Kidney tubule cell (primary cell): ENCODE measurements at regions not wholly inside any gene's neighbourhood (a gene's known extent, or its start where the extent isn't known, plus 50 kb on each side); places are given as distances from the start of the nearest gene placed in this dataset.
"Not testable (repeated sequence)": the region's sequence is repeated elsewhere in the genome, so short reads cannot be mapped to it uniquely, and the experiment has no call there.

ENCODE experiments used
- DNase-seq: peaks from one replicate; pipeline ENCODE4 v3.0.0-alpha.2; 2018; ENCODE audit warnings: low spot score

GRCh38 chr4:158051401-158052235 lies 121.2 kb downstream of the GASK1B start:
- peak; percentile 38 for DNase-seq

DNA sequence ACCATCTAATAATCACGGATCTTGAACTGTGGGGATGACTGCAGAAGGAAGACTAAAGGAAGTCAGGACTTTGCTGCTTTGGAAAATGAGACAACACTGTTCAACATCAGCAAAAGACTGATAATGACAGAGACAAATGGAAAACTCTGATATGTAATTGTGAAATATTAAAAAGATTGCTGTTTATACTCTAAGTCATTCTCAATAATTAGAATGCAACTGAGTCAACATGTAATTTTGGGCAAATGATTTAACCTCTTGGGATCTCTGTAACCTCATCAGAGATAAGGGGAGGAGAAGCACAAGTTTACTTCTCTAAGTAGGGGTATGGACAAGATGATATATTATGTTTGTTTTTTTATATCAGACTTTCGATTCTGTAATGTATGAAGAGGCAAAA lies 121.9 kb downstream of the GASK1B start:
- DNase-seq: no peak

DNA sequence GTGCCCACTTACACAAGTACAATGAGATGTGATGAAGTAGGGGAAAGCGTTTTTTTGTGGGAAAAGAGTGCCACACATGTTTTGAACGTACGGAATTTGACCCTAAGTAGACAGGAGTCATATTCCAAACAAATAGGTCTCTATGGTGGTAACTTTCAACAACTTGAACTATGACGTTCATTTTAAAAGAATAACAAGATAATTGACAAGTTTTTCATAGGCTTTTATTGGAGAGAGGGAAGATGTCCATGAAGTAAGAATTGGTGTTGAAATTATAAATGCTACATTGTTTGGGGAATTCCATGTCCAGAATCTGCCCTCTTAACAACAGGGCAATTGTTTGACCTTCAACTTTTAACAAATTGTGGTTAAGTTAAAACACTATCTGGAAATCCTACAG lies 126.5 kb downstream of the GASK1B start:
- DNase-seq: no peak

GRCh38 chr4:158043971-158044618 lies 128.7 kb downstream of the GASK1B start:
- DNase-seq: no peak

- no peak for DNase-seq
These were observed 130.2 kb downstream of the GASK1B start for GRCh38 chr4:158042591-158043030.

GRCh38 chr4:158038718-158039117 lies 134.1 kb downstream of the GASK1B start:
- no peak for DNase-seq

DNA sequence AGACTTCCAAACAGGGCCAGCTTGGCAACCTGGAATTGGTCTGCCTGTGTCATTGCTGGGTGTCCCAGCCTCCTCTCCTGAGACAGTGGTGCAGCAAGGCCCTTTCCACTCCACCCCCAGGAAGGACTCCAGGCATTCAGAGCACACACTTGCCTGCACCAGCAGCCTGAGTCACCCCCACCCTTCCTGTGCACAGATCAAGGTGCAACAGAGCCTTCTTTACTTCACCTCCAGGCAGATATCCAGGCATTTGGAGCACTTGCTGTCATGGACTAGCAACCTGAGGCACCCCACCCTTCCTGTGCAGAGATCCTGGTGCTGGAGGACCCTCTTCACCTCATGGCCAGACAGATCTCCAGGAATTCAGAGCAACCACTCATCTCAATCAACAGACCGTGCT lies 135.8 kb downstream of the GASK1B start:
- DNase-seq: peak; percentile 58

DNA sequence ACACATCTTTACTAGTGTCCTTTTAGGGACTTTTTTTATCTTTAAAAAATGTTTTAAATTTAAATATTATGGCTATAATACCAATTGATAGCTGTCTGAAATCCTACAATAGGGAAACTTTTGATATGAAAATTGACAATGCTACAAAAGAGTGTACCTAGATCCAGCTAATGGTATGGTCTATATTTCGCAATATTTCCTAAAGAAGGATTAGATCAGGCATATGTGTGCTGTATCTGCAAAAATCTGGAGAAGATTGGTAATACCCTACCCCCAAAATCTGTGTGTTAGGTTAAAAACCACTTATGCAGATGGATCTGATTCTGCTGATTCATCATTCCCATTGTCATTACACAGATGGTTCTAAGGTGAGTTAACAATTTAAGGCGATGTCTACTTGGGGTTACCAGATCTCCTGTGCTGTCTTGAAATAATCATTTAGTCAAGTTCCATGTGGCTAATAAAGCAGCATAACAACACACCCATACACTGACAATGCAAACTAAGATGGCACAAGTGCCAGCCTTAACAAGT lies 137.1 kb downstream of the GASK1B start:
- DNase-seq: peak; percentile 2

GRCh38 chr4:158033416-158034120 lies 139.3 kb downstream of the GASK1B start:
- DNase-seq: peak; percentile 87

- DNase-seq: no peak
These were observed 140.0 kb downstream of the GASK1B start for GRCh38 chr4:158032733-158033415.

GRCh38 chr4:158028381-158028780 lies 144.4 kb downstream of the GASK1B start:
- DNase-seq: not testable (repeated sequence)

GRCh38 chr4:158025131-158025530 lies 147.7 kb downstream of the GASK1B start:
- peak; percentile 94 for DNase-seq

DNA sequence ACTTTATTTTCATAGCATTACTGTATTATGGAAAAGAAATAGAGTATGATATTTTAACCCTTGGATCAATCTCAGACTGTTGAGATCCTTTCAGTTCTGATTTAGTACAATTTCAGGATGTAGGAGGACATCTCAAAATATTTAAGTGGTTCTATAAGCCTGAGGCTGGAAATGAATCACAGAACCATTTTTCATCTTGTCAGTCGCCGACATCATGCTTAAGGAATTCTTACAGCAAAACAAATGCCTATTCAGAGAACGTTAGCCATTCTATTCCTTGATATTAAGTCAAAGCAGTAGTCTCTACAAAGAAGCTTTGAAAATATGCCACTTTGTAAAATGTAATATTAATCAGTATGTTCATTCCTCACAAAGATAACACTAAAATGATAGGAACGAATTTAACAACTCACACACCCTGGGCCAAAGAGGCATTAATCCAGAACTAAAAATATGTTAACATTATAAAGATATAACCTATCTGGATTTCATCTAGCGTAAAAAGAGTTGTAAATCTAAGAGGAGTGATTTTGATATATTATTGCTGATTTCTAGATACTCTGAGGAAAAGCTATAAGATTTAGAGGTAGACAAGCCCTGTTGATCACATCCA lies 152.0 kb downstream of the GASK1B start:
- peak; percentile 89 for DNase-seq

GRCh38 chr4:158020176-158020575 lies 152.6 kb downstream of the GASK1B start:
- DNase-seq: peak; percentile 84

DNA sequence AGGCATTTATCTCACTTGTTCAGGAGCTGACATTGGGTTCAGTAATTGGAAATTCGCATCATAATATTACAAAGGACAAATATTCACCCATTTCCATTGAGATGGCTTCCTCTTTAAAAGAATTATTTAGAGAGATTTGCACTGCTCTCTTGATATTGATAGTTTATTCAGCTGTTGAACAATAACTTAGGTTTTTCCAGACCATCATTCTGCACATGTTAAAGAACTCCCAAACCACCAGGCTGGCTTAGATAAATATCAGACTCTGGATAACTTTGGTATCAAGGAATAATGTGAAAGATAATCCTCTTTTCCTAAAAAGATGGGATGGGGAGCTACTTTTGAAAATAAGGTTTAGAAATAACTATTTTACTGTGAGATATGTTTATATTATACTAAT lies 154.0 kb downstream of the GASK1B start:
- DNase-seq: no peak

DNA sequence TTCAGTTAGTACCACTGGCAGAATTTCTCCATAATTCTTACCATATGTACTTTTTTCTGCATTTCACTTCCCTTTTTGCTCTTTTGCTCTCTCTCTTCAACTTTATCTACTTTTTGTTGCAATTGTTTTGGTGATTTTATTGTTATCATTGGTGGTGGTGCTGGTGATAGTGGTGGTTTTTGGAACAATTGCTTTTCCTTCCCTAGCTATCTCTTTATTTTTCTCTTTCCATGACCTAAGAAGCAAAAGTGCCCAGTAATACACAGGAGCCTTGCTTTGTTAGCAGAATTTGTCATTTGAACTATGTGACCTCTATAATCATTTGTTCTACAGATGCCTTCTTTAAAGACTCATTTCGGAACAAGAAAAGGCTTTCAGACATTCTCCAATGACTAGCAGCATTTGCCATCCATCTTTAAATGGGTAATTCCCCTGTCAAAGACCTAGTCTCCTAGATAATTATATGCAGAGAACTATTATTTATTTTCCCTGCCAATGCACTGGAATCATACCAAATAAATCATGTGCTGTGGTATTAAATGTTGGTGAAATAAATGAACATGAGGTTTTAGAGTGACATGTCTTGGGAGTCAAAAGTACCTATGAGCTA lies 154.5 kb downstream of the GASK1B start:
- no peak for DNase-seq

DNA sequence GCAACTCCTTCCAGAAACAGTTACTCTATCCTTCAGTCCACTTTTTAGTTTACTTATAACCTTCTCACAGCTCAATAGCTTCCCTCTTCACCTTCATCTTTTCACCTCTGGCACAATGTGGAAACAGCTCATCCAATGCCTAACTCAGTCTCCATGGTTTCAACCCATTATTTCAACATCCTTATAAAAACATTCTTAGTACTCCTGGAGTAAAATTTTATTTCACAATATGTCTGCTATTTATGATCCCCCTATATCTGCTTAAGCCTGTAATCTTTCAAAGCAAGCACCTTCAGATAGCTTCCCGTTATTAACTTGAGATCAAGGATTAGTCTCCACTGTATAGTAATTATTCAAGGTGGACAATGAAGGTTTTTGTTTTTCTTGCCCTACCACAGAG lies 156.3 kb downstream of the GASK1B start:
- peak; percentile 31 for DNase-seq

DNA sequence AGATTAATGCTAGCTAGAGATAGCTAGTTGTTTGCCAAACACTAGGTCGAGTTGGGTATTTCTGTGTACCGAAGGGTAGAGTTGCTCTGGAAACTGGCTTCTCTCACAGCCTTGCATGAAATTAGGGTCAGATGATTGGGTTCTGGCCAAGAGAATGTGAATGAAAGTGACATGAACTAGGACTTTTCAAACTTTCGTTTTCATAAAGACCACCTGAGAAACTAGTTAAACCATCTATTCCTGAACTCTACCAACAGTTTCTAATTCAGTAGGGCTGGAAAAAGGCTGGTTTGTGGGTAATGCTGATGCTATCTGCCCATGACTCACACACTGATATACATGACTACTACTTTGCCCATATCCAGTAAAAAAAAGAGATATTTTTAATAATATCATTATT lies 157.6 kb downstream of the GASK1B start:
- peak; percentile 50 for DNase-seq

DNA sequence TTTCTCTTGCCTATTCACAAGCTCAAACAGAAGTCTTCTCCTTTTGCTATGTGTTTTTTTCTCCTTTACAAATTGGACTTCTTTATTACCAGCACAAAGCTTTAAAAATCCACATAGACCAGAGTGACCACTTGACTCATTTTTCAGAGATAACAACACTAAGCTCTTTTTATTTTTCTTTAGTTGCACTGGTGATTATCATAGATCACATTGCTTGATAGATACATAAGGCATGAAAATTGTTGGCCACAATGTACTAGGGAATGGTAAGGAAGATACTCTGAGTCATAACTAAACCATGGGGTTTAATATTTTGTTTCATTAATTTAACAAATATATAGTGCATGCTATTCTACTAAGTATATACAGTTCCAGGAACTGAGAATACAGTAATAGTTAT lies 159.0 kb downstream of the GASK1B start:
- DNase-seq: peak; percentile 25

DNA sequence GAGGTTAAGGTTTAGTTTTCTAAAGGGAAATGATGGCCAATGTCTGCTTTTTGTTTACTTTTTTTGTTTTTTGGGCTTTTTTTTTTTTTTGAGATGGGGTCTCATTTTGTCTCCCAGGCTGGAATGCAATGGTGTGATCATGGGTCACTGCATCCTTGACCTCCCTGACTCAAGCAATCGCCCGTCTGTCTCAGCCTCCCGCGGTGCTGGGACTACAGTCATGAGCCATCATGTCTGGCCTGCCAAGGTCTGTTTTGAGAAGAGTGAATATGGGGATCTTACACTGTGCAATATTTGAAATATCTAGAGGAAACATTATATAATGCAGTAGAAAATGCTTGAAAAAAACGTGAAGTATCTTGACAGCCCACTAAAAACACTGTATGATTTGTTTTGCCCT lies 162.5 kb downstream of the GASK1B start:
- DNase-seq: peak; percentile 73
